ENCODE measurements at regions not wholly inside any gene's neighbourhood (a gene's known extent, or its start where the extent isn't known, plus 50 kb on each side); places are given as distances from the start of the nearest gene placed in this dataset.

- TF ChIP-seq CTCF (IDR thresholded peaks at IDR 0.05; ENCODE audit: control extremely low read depth in 1 of 3, insufficient read depth in 1 of 3, low read depth in 1 of 3, low read length in 3 of 3) (no peak), BACH1 (IDR thresholded peaks at IDR 0.05; ENCODE audit: low read length) (no peak), BRCA1 (IDR thresholded peaks at IDR 0.05; ENCODE audit: low read depth, low read length) (no peak), KDM5A (IDR thresholded peaks at IDR 0.05; ENCODE audit: low read length) (no peak)
These were observed 234.7 kb downstream of the FAM76B start for GRCh38 chr11:95554911-95555310.
